Gastrocnemius medialis (tissue), 4 donors: ENCODE measurements at regions not wholly inside any gene's neighbourhood (a gene's known extent, or its start where the extent isn't known, plus 50 kb on each side); places are given as distances from the start of the nearest gene placed in this dataset.

Experiments
- CTCF ChIP-seq, 5 experiments: fragments of 450-650 bp in 3 of 5; fragments of 200-600 bp in 2 of 5; sonication (generic) in 2 of 5; IDR thresholded peaks in 4 of 5; conservative IDR thresholded peaks in 1 of 5; 1 replicate in 4 of 5; 2 replicates in 1 of 5; pipeline ENCODE4 v1.5.1; 2016 to 2019; ENCODE audit warnings: antibody characterized with exemption in 5 of 5, mild to moderate bottlenecking in 3 of 5, moderate library complexity in 3 of 5
- POLR2A ChIP-seq, 2 donors: fragments of 450-650 bp; IDR thresholded peaks; one replicate each; pipeline ENCODE4 v1.6.1; 2017; ENCODE audit warnings: antibody characterized with exemption in 2 of 2, mild to moderate bottlenecking in 2 of 2, moderate library complexity in 2 of 2

- TF ChIP-seq CTCF (IDR thresholded peaks at IDR 0.05 in 4 of 5, conservative IDR thresholded peaks at IDR 0.05 in 1 of 5) (no peak), POLR2A (IDR thresholded peaks at IDR 0.05) (no peak)
These were observed 118.4 kb upstream of the FZD10 start for GRCh38 chr12:130043685-130044406.
